Stimulated activated CD8-positive, alpha-beta memory T cell treated with anti-CD3 and anti-CD28 coated beads, Interleukin-7, amount 100 ng/mL, for 4 hours (primary cell): ENCODE measurements at regions not wholly inside any gene's neighbourhood (a gene's known extent, or its start where the extent isn't known, plus 50 kb on each side); places are given as distances from the start of the nearest gene placed in this dataset.
A peak's percentile ranks its signal among the peaks of the same experiment; 100 is the strongest.

Experiments used
- DNase-seq, 2 donors: peaks; one replicate each; pipeline ENCODE4 v3.0.0-alpha.2; 2020; ENCODE audit warnings: low read depth in 2 of 2

- DNase-seq: no peak
Observed at GRCh38 chr9:121550041-121550440, 50.4 kb upstream of the GGTA1 start.

- peak; percentile 40 to 52 for DNase-seq
Observed at GRCh38 chr9:121550569-121551512, 51.2 kb upstream of the GGTA1 start.

GRCh38 chr9:121551985-121552753 is 52.5 kb upstream of the GGTA1 start:
- DNase-seq: no peak

- DNase-seq: no peak
Observed at GRCh38 chr9:121556082-121556481, 56.4 kb upstream of the GGTA1 start.

GRCh38 chr9:121556580-121556979 is 56.9 kb upstream of the GGTA1 start:
- no peak for DNase-seq

GRCh38 chr9:121557581-121558447 is 58.2 kb upstream of the GGTA1 start:
- no peak for DNase-seq

GRCh38 chr9:121558473-121558872 is 58.8 kb upstream of the GGTA1 start:
- DNase-seq: no peak

GRCh38 chr9:121559183-121559582 is 59.5 kb upstream of the GGTA1 start:
- DNase-seq: no peak

GRCh38 chr9:121560921-121561320 is 61.3 kb upstream of the GGTA1 start:
- DNase-seq: no peak

- no peak for DNase-seq
Observed at GRCh38 chr9:121561385-121562222, 62.0 kb upstream of the GGTA1 start.

- DNase-seq: no peak
Observed at GRCh38 chr9:121562301-121562700, 62.7 kb upstream of the GGTA1 start.

- DNase-seq: no peak
Observed at GRCh38 chr9:121563425-121563824, 63.8 kb upstream of the GGTA1 start.

- no peak for DNase-seq
Observed at GRCh38 chr9:121563881-121564460, 64.3 kb upstream of the GGTA1 start.

GRCh38 chr9:121564504-121565260 is 65.0 kb upstream of the GGTA1 start:
- no peak for DNase-seq

GRCh38 chr9:121566481-121567465 is 67.1 kb upstream of the GGTA1 start:
- DNase-seq: no peak

- no peak for DNase-seq
Observed at GRCh38 chr9:121567500-121568342, 68.1 kb upstream of the GGTA1 start.
